ENCODE measurements at regions not wholly inside any gene's neighbourhood (a gene's known extent, or its start where the extent isn't known, plus 50 kb on each side); places are given as distances from the start of the nearest gene placed in this dataset.

DNA sequence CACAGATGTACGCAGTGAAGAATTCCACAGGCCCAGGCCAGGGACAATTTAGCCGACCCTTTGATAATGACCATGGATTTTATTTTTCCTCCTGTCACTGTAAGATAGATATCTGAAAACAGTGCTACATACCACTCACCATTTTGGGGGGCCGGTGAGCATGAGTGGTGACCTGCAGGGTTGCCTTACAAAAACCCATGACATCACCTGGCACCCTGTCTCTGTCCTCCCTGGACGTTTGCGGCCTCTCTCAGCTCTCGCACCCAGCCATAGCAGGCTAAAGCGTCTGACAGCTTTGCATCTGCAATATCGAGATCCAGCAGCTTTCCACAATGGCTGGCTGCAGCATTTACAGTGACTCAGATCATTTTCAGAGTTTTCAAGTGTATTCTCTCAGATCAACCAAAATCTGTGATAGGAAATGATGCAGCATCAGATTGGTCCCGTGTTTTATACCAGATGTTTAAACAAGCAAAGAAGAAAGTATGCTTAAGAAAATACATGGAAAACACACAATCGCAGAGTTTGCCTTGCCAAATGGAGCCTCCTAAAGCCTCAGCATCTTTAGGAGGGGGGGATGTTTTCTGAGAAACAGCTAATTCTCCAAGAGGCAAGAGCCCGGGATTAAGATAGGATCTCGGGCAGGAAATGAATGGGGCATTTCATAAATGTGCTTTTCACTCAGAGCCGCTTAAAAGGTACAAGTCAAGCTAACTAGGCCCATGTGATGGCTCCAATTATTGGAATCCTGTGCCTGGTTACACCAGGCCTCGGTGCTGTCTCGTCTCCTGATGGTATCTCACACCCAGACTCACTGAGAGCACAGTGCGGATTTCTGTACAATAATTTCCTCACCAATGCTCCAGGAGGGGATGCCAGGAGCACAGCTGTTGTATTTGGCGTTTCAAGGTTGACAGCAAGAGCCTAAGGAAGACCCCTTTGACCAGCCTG is 257.3 kb downstream of the XXYLT1 start:
- H3K27me3 ChIP-seq (replicated peaks; ENCODE audit: insufficient read depth), result no peaks in the 10 kb centered on the region
- H3K4me3 ChIP-seq, result no peak overlapping the region
- TF ChIP-seq POLR2AphosphoS5 (IDR thresholded peaks at IDR 0.05), result no peak
- TF ChIP-seq POLR2A (IDR thresholded peaks at IDR 0.05), result no peak
- TF ChIP-seq, protein P1, sequence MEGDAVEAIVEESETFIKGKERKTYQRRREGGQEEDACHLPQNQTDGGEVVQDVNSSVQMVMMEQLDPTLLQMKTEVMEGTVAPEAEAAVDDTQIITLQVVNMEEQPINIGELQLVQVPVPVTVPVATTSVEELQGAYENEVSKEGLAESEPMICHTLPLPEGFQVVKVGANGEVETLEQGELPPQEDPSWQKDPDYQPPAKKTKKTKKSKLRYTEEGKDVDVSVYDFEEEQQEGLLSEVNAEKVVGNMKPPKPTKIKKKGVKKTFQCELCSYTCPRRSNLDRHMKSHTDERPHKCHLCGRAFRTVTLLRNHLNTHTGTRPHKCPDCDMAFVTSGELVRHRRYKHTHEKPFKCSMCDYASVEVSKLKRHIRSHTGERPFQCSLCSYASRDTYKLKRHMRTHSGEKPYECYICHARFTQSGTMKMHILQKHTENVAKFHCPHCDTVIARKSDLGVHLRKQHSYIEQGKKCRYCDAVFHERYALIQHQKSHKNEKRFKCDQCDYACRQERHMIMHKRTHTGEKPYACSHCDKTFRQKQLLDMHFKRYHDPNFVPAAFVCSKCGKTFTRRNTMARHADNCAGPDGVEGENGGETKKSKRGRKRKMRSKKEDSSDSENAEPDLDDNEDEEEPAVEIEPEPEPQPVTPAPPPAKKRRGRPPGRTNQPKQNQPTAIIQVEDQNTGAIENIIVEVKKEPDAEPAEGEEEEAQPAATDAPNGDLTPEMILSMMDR (IDR thresholded peaks at IDR 0.05), result no peak
- intact Hi-C loops (cut with DNase I), result no loop called here
- 62% methylated on average over 17 of the region's 17 CpGs for WGBS
- no peak overlapping the region for H3K27ac ChIP-seq
- H3K9me3 ChIP-seq, result no peaks in the 10 kb centered on the region
- no peaks in the 10 kb centered on the region for H3K4me1 ChIP-seq (replicated peaks)
- H3K36me3 ChIP-seq, result no peaks in the 10 kb centered on the region
- DNase-seq (ENCODE audit: low spot score), result no peak

DNA sequence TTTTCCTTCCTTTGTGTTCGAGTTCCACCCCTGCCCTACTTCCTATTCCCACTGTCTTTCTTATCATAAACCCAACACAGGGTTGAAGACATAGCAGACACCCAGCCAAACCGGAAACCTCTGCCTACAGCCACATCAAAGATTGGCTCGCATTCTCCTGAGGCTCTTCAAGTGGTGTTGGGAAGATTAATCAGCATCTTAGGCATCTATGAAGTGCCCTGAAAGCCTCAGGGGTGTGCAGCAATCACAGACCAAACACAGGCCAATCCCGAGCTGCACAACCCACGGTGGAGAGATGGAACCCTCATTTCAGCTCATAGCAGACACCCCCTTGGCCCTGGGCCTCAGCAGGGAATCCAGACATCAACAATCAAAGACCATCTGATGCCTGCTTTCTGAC is 255.9 kb downstream of the XXYLT1 start:
- no peak for DNase-seq (ENCODE audit: low spot score)
- 74% methylated on average over 5 of the region's 5 CpGs for WGBS
- Histone ChIP-seq H3K4me1 (replicated peaks) (no peaks in the 10 kb centered on the region), H3K27me3 (replicated peaks; ENCODE audit: insufficient read depth) (no peaks in the 10 kb centered on the region), H3K27ac (no peak overlapping the region), H3K4me3 (no peak overlapping the region), H3K36me3 (no peaks in the 10 kb centered on the region), H3K9me3 (no peaks in the 10 kb centered on the region)
- TF ChIP-seq POLR2A (IDR thresholded peaks at IDR 0.05) (no peak), POLR2AphosphoS5 (IDR thresholded peaks at IDR 0.05) (no peak)
- TF ChIP-seq, protein P1 (IDR thresholded peaks at IDR 0.05), result no peak
- intact Hi-C loops (cut with DNase I), result no loop called here

DNA sequence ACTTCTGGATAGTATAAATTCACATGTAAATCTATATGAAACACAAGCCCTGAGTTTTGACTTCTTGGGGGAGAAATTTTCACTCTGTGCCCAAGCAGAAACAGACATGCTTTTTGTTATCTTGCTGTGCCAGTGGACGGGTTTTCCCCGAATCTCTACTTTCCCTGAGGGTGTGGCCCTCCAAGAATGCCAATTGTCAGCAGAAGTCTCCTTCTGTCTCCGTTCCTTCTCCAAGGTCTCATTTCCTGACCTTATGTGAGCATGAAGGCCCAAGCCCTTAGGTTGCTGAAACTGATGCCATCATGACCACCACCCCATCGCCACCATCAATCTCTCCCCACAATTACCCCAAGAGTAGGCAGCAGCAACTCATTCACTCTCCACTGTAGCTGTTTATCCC is 253.8 kb downstream of the XXYLT1 start:
- DNase-seq (ENCODE audit: low spot score), result no peak
- H3K27ac ChIP-seq, result no peak overlapping the region
- 69% methylated on average over 4 of the region's 4 CpGs for WGBS

More for the DNA sequence above, 253.8 kb downstream of the XXYLT1 start:
- TF ChIP-seq POLR2AphosphoS5 (IDR thresholded peaks at IDR 0.05) (no peak), POLR2A (IDR thresholded peaks at IDR 0.05) (no peak)
- TF ChIP-seq, protein P1 (IDR thresholded peaks at IDR 0.05), result no peak
- intact Hi-C loops (cut with DNase I), result no loop called here
- no peaks in the 10 kb centered on the region for H3K9me3 ChIP-seq
- H3K27me3 ChIP-seq (replicated peaks; ENCODE audit: insufficient read depth), result no peaks in the 10 kb centered on the region
- no peak overlapping the region for H3K4me3 ChIP-seq
- no peaks in the 10 kb centered on the region for H3K4me1 ChIP-seq (replicated peaks)
- H3K36me3 ChIP-seq, result no peaks in the 10 kb centered on the region

Data from prostate gland (tissue), 2 donors.